Mucosa of gallbladder (tissue), 1 donor: ENCODE measurements at regions not wholly inside any gene's neighbourhood (a gene's known extent, or its start where the extent isn't known, plus 50 kb on each side); places are given as distances from the start of the nearest gene placed in this dataset.

Source experiments
- DNase-seq: peaks from one replicate; pipeline ENCODE4 v3.0.0-alpha.2; 2020; ENCODE audit warnings: low spot score
- donor health status: DM: no; HTN: no; CAD: no.

- peak; percentile 8 for DNase-seq
These were observed 138.0 kb upstream of the GPC1 start for GRCh38 chr2:240297256-240298116.

GRCh38 chr2:240298117-240298790 lies 137.2 kb upstream of the GPC1 start:
- no peak for DNase-seq

DNA sequence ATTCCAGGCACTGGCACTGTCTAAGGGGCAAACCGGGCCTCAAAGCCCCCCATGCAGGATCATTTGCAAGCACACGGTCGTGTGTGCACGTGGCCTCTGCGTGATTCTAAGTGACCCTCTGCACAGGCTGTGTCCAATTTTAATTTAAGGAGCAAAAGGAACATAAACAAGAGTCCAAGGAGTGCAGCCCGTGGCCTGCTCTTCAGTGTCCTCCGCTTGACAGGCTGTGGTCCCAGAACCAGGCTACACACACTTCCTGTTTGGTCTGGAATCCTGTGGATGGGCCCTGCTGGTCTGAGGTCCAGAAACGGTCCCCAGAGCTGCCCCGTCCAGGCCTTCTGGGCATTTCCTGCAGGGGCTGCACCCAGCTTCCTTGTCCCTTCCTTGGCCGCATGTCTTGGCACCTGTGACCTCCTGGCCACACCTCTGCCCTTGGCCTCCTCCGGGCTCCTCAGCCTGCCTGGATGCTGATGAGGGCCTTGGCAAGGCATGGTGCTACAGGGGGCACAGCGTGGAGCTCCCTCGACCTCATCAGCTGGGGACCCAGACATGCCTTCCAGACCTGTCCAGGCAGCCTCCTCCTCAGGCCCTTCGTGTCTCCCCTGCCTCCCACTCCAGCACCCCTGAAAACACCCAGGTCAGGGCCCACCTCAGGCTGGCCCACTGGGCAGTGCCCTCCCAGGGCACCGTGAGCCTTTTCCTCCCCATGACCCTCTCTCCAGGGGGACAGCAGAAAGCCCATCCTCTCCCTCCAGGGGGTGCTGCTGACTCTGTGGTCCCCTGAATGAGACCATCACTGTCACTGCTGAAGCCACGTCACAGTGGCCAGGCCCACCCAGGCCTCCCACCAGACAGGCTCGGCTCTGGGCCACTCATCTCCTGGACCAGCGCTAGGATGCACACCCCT lies 136.4 kb upstream of the GPC1 start:
- no peak for DNase-seq

- no peak for DNase-seq
These were observed 135.8 kb upstream of the GPC1 start for GRCh38 chr2:240299710-240300068.

DNA sequence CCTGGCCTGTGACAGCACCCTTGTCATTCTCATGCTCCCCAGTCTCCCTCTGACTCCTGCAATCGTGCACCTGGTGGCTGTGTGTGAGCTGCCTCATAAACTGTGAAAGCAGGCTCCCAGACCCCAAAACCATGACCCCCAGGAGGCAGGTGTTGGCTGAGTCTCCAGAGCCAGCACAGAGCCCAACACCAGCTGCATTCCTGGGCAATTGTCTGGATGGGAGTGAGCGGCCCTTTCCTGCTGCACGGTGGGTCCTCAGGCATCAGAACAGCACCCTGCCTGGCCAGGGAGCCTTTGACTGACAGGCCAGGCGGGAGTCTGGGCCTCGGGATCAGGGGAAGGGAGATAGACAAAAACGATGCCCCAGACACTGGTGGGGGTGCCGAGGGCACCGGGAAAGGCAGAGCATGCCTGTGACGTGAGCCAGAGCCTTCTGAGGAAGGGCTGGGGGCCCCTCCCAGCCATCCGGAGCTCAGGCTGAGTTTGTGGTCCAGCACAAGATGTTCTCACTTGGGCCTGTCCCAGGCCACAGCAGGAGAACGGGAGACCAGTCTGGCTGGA lies 135.1 kb upstream of the GPC1 start:
- no peak for DNase-seq

DNA sequence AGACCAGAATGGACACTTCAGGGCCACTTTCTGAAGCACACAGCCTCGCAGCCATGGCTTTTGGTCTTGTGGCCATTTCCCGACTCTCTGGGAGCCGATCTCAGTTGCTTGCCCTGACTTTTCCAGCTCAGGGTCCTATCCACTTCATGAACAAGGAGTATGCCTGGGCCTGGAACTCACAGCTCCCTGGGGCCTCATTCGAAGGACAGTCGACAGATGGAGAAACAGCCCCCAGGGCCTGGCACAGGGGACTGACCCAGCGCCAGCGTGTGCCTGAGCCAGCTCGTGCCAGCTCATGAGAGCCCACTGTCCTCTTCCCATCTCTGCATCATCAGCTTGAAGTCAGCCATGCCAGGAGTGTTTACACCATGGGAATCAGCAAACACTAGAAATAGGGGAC lies 134.6 kb upstream of the GPC1 start:
- no peak for DNase-seq

- DNase-seq = no peak
These were observed 134.1 kb upstream of the GPC1 start for GRCh38 chr2:240301256-240301795.

DNA sequence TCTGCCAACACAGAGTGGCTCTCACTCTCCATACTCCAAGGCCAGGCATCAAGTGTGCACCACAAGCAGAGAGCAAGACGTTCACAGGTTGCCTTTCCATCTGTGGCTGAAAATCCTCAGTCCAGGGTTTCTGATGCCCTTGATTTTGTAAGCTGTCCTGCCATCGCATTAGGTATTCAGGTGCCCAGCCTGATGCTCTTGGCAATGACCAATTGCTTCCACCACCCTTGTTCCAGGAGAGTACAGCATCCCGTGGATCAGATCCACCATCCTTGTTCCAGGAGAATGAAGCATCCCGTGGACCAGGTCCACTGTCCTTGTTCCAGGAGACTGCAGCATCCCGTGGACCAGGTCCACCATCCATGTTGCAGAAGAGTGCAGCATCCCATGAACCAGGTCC lies 133.4 kb upstream of the GPC1 start:
- DNase-seq = no peak

DNA sequence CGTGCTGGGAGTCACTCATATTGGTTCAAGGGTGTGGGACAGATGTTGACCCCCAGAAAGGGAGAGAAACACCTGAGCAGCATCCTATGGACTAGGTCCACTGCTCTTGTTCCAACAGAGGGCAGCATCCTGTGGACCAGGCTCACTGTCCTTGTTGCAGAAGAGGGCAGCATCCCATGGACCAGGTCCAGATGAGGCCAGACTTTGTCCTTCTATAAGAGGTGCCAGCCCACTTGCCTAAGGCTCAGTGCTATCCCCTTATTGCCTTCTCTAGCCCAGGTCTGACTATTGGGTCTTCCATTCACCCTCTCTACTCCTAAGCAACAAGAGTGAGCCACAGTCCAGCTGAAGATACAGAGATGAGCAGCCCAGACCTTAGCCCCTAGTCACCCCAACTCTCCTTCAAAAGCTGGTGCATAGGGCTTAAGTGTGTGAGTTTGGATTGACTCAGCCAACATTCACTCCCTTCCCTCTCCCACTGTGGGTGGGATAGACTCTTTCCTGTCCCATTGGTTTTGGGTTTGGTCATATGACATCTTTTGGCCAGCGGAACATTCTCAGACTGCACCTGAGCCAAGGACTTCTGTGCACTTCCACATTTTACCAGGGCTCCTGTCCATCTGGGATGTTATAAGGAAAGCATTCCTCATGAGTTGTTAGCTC lies 132.4 kb upstream of the GPC1 start:
- no peak for DNase-seq

- no peak for DNase-seq
These were observed 131.3 kb upstream of the GPC1 start for GRCh38 chr2:240303896-240304745.

- DNase-seq = no peak
These were observed 130.7 kb upstream of the GPC1 start for GRCh38 chr2:240304746-240305161.

DNA sequence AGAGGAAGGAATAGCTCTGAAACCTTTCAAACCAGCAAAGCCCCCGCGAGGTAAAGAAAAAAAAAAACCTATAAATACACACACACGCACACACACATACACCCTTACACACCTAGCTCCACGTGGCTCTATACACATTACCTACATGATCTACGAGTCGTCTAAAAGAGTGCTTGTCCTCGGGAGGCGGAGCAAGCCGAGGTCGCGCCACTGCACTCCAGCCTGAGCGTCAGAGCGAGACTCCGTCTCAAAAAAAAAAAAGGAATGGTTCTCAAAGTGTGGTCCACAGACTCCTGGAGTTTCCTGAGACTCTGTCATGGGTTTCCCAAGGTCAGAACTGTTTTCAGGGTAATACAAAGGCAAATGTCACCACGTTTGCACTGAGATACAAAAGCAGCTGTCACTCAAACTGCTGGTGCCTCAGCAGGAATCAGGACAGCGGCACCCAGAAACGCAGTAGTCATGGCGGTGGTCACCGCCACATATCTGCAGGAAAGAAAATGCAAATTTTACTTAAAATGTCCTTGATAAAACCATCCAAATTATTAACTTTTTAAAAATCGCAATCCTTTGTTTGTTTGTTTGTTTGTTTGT lies 130.0 kb upstream of the GPC1 start:
- no peak for DNase-seq

- no peak for DNase-seq
These were observed 129.3 kb upstream of the GPC1 start for GRCh38 chr2:240306185-240306584.

GRCh38 chr2:240308111-240308651 lies 127.3 kb upstream of the GPC1 start:
- no peak for DNase-seq

- DNase-seq = no peak
These were observed 126.2 kb upstream of the GPC1 start for GRCh38 chr2:240309214-240309613.

DNA sequence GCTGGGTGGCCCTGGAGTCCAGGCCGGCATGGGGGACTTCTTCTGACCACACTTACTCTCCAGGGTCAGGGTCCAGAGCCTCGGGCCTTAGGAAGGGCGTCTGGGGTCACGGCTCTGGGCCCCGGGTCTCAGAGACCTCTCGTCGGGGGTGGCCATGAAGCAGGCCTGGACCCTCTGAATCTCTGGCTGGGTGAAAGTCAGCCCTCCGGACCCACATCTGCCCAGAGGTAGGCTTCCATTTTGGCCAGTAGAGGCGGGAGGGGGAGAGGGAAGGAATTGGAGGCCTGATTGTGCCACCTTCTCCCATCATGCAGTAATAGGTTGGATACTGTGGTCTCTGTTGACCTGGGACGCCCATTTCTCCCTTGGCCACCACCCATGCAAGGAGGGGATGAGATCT lies 125.3 kb upstream of the GPC1 start:
- DNase-seq = no peak

- DNase-seq = no peak
These were observed 124.8 kb upstream of the GPC1 start for GRCh38 chr2:240310645-240311044.

- no peak for DNase-seq
These were observed 123.6 kb upstream of the GPC1 start for GRCh38 chr2:240311821-240312220.

DNA sequence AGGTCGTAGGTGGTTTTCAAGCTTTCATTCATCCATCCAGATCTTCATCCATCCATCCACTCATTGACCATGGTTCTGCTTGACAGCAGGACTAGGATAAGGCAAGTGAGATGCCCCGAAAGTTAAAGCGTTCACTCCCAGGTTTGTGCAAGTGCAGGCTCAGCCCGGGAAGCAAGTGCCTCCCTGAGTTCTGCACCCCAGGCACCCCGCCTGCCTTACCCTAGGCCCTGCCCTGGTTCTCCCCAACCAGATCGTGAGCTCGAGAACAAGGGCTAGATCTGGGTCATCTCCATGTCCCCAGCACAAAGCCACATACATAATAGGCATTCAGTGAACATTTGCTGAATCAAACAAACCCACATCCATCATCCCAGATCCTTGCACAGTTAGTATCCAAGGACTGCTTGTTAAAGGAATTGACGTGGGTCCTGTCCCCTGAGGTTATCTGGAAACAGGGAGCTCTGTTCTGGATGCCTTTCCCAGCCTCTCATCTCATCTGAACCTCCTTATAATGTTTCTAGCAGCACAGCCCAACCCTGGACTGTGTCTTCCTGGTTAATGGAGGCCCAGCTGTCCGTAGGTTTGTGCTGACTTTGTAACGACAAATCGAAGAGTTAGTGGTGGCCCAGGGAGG lies 116.1 kb upstream of the GPC1 start:
- no peak for DNase-seq
